Breast epithelium (tissue), 3 donors: ENCODE measurements at regions not wholly inside any gene's neighbourhood (a gene's known extent, or its start where the extent isn't known, plus 50 kb on each side); places are given as distances from the start of the nearest gene placed in this dataset.

ENCODE experiments used
- POLR2A ChIP-seq: fragments of 450-650 bp; IDR thresholded peaks from one replicate; pipeline ENCODE4 v1.6.1; 2016; ENCODE audit warnings: antibody characterized with exemption, mild to moderate bottlenecking, moderate library complexity
- TF ChIP-seq, protein P1 (sequence below), 3 donors: fragments of 450-650 bp; IDR thresholded peaks; one replicate each; pipeline ENCODE4 v1.5.1; 2016 to 2017; ENCODE audit warnings: antibody characterized with exemption in 3 of 3, mild to moderate bottlenecking in 3 of 3, moderate library complexity in 3 of 3

GRCh38 chr5:104052558-104053352 is 490.2 kb upstream of the NUDT12 start:
- TF ChIP-seq, protein P1, sequence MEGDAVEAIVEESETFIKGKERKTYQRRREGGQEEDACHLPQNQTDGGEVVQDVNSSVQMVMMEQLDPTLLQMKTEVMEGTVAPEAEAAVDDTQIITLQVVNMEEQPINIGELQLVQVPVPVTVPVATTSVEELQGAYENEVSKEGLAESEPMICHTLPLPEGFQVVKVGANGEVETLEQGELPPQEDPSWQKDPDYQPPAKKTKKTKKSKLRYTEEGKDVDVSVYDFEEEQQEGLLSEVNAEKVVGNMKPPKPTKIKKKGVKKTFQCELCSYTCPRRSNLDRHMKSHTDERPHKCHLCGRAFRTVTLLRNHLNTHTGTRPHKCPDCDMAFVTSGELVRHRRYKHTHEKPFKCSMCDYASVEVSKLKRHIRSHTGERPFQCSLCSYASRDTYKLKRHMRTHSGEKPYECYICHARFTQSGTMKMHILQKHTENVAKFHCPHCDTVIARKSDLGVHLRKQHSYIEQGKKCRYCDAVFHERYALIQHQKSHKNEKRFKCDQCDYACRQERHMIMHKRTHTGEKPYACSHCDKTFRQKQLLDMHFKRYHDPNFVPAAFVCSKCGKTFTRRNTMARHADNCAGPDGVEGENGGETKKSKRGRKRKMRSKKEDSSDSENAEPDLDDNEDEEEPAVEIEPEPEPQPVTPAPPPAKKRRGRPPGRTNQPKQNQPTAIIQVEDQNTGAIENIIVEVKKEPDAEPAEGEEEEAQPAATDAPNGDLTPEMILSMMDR (IDR thresholded peaks at IDR 0.05) = no peak
- TF ChIP-seq POLR2A = no peak
